ENCODE measurements at regions not wholly inside any gene's neighbourhood (a gene's known extent, or its start where the extent isn't known, plus 50 kb on each side); places are given as distances from the start of the nearest gene placed in this dataset.

DNA sequence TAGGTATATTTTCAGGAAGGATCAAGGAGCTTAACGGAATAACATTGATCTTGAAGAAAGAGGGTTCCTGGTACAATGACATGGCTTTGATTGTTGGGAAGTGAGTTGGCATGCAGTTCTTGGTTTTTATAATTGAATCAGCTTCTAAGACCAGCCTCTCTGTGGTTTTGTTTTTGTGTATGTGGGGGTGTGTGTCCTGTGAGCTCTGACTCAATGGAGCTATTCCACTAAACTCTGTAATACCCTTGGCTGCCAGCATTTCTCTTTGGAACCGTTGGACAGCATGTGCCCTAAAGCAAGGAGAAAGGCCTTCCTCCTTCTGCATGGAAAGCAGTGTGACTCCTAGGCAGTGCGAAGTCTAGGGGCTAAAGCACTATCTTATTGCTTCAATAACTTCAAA lies 124.8 kb downstream of the EDEM1 start:
- no peak for TF ChIP-seq CTCF (conservative IDR thresholded peaks at IDR 0.05; ENCODE audit: low read depth, low read length)
- no peak for DNase-seq (ENCODE audit: low read depth)
- no peak overlapping the region for H3K4me3 ChIP-seq (ENCODE audit: low read depth, low read length)

- H3K4me3 ChIP-seq (ENCODE audit: low read depth, low read length): no peak overlapping the region
- no peak for TF ChIP-seq CTCF (conservative IDR thresholded peaks at IDR 0.05; ENCODE audit: low read depth, low read length)
- DNase-seq (ENCODE audit: low read depth): no peak
Measured at GRCh38 chr3:5314897-5315296, 127.4 kb downstream of the EDEM1 start.

- no peak for DNase-seq (ENCODE audit: low read depth)
- no peak overlapping the region for H3K4me3 ChIP-seq (ENCODE audit: low read depth, low read length)
- TF ChIP-seq CTCF (conservative IDR thresholded peaks at IDR 0.05; ENCODE audit: low read depth, low read length): no peak
Measured at GRCh38 chr3:5317557-5317956, 130.1 kb downstream of the EDEM1 start.

- DNase-seq (ENCODE audit: low read depth): no peak
- no peak for TF ChIP-seq CTCF (conservative IDR thresholded peaks at IDR 0.05; ENCODE audit: low read depth, low read length)
- no peak overlapping the region for H3K4me3 ChIP-seq (ENCODE audit: low read depth, low read length)
Measured at GRCh38 chr3:5319454-5319853, 131.9 kb downstream of the EDEM1 start.

DNA sequence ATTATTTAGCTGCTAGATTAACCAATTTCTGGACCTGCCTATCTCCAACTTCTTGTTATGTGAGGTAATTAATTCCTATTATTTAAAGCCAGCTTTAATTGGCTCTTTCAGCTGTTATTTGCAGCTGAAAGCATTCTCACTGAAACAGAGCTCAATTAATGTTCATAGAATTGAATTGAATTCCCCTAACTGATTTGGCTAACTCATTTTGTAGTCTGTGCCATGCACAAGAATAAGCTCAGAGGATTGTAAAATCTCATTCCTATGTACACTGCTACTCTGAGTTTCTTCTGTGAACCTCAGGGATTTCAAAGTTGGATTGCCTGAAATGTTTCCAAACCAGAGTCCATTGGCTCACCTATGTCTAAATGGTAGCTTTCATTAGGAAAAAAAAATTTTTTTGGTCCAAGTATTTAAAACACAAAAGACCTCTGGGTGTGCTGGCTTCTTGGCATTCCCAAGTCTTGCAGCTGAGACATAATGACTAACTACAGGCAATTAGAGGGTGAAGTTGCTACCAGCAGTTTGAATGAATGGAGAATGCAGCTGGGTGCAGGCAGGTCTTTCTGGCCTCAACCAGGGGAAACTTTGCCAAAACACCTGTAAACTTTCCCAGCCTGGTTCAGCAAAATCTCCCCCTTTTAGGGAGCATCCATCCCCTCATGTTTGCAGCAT lies 134.3 kb downstream of the EDEM1 start:
- DNase-seq (ENCODE audit: low read depth): no peak
- no peak overlapping the region for H3K4me3 ChIP-seq (ENCODE audit: low read depth, low read length)
- no peak for TF ChIP-seq CTCF (conservative IDR thresholded peaks at IDR 0.05; ENCODE audit: low read depth, low read length)

DNA sequence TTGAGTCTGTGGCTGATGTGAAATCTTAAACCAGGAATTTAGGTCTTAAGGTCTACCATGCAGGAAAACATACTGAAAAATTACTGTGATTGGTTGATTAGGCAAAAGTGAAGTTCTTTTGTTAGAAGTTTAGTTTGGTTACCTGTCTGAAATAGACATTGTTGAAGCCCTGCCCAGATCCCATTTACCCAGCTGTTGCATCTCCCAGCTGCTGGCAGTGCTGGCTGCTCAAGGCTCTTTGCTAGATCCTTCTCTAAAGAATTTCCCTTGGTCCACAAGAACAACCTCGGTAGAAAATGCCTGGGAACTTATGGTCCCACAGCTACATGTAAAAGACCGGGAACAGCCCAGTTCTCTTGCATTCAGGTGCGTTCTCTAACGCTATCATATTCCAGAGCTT lies 137.3 kb downstream of the EDEM1 start:
- no peak for DNase-seq (ENCODE audit: low read depth)
- TF ChIP-seq CTCF (conservative IDR thresholded peaks at IDR 0.05; ENCODE audit: low read depth, low read length): no peak
- no peak overlapping the region for H3K4me3 ChIP-seq (ENCODE audit: low read depth, low read length)

- peak; percentile 1 for DNase-seq (ENCODE audit: low read depth)
- no peak for TF ChIP-seq CTCF (conservative IDR thresholded peaks at IDR 0.05; ENCODE audit: low read depth, low read length)
- no peak overlapping the region for H3K4me3 ChIP-seq (ENCODE audit: low read depth, low read length)
Measured at GRCh38 chr3:5330152-5330810, 142.8 kb downstream of the EDEM1 start.
